ENCODE measurements at regions not wholly inside any gene's neighbourhood (a gene's known extent, or its start where the extent isn't known, plus 50 kb on each side); places are given as distances from the start of the nearest gene placed in this dataset.
A peak's percentile ranks its signal among the peaks of the same experiment; 100 is the strongest.

- DNase-seq = no peak
Observed at GRCh38 chr4:119745351-119745750, 116.7 kb upstream of the PDE5A start.

DNA sequence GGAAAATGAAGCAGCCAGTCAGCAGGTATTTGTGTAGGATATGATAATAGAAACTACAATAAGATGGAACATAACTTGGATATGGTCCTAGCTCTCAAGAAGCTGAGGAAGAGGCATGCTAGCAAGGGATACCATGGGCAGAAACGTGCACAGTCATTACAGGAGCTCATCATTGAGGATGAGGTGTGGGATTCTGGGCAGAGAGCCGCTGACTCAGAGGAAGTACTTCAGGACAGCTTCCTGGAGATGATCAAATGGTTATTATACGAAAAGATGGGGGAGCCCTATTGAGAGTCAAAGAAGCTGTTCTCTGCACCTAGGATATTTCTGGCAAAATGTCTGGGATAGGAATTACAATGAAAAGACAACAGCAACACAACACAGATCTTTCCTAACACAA lies 116.0 kb upstream of the PDE5A start:
- DNase-seq = no peak

GRCh38 chr4:119743644-119744043 lies 115.0 kb upstream of the PDE5A start:
- DNase-seq = no peak

- DNase-seq = peak; percentile 27
Observed at GRCh38 chr4:119739796-119740195, 111.2 kb upstream of the PDE5A start.

GRCh38 chr4:119738901-119739300 lies 110.3 kb upstream of the PDE5A start:
- DNase-seq = no peak

DNA sequence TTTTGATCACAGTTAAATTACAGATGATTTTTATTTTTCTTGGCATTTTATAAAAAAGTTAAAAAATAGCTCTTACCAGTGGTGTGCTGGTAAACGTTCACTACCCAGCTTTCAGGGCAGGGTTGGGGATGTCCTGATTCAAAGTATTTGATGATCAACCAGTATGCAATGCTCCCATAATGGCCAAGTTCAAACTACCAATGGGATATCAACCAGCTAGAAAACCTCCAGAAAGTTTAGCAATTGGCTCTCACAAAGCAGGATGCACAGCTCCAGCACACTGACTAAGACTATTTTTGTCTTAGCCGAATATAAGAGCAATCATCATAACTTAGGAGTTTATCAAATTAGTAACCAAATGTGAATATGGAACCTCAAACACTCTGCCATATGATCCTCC lies 108.0 kb upstream of the PDE5A start:
- DNase-seq = no peak

GRCh38 chr4:119735165-119735651 lies 106.6 kb upstream of the PDE5A start:
- peak; percentile 30 for DNase-seq

DNA sequence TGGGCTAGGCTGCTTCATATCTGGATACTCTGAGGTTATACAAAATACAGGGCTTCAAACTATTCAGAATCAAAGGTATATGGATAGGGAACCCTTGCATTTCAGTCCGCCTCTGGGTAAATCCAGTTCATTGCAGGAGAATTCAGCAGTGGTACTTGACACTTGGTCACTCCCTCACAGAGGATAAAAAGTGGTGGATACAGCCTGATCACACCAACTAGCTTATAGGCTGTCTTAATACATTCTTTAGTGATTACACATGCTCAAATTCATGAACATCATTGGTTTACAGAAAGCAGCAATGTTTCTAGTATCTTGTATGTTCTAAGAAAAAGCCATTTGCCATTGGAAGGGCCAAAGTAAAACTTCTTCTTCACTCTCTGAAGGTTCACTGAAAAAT lies 104.8 kb upstream of the PDE5A start:
- no peak for DNase-seq

- no peak for DNase-seq
Observed at GRCh38 chr4:119731778-119732177, 103.2 kb upstream of the PDE5A start.

GRCh38 chr4:119731146-119731742 lies 102.6 kb upstream of the PDE5A start:
- no peak for DNase-seq

- peak; percentile 56 for DNase-seq
Observed at GRCh38 chr4:119730671-119730950, 102.0 kb upstream of the PDE5A start.

GRCh38 chr4:119729835-119730670 lies 101.4 kb upstream of the PDE5A start:
- peak; percentile 57 for DNase-seq

DNA sequence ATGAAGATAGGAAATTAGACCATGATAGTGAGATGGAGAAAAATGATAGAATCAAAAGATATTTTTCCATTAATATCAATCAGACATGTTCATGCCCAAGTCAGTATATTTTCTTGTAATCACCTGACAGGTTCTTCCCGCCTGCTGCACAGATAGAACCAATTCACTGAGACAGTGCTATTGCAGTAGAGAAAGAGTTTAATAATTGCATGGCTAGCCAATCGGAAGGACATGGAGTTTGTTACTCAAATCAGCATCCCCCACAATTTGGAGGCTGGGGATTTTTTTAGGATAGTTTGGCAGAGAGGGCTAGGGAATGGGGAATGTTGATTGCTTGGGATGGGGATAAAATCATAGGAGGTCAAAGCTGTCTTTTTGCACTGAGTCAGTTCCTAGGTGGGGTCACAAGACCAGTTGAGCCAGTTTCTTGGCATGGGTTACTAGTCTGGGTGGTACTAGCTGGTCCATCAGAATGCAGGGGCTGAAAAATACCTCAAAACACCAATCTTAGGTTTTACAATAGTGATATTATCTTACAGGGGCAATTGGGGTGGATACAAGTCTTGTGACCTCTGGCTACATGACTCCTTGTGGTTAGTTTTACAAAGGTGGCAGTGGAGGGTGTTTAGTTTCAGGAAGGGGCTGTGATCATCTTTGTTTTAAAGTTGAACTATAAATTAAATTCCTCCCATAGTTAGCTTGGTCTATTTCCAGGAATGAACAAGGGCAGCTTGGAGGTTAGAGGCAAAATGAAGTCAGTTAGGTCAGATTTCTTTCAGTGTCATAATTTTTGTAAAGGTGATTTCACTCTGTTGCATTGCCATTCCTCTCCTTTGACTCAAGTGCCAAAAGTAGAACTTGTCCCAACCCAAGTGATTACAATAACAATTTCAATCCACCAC lies 100.3 kb upstream of the PDE5A start:
- DNase-seq = peak; percentile 24

- no peak for DNase-seq
Observed at GRCh38 chr4:119728185-119728584, 99.6 kb upstream of the PDE5A start.

GRCh38 chr4:119726505-119726904 lies 97.9 kb upstream of the PDE5A start:
- DNase-seq = no peak

- DNase-seq = no peak
Observed at GRCh38 chr4:119725688-119726330, 97.2 kb upstream of the PDE5A start.

DNA sequence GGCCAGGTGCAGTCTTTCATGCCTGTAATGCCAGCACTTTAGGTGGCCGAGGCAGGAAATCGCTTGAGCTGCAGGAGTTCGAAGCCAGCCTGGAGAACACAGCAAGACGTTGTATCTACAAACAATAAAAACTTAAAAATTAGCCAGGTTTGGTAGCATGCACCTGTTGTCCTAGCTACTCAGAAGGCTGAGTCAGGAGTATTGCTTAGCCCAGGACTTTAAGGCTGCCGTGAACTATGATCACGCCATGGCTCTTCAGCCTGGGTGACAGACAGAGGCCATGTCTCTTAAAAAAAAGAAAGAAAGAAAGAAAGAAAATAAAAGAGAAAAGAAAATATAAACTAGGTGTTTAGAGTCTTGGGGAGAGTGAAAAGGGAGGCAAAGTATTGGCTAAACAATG lies 96.4 kb upstream of the PDE5A start:
- DNase-seq = no peak

- DNase-seq = no peak
Observed at GRCh38 chr4:119722670-119723069, 94.1 kb upstream of the PDE5A start.

DNA sequence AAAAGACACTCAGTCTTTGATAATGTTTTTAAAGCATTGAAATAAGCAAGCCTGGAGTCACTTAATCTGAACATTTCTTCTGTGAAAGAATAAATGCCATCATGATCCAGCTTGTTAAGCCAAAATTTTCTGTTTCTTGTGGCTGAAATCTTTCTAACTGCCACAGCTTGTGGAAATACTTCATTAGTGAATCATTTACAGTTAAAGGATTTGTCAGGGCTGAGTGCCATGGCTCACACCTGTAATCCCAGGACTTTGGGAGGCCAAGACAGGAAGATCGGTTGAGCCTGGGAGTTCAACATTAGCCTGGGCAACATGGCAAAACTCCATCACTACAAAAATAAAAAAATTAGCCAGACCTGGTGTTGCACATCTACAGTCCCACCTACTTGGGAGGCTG lies 93.3 kb upstream of the PDE5A start:
- no peak for DNase-seq

GRCh38 chr4:119715490-119716445 lies 87.2 kb upstream of the PDE5A start:
- DNase-seq = no peak

DNA sequence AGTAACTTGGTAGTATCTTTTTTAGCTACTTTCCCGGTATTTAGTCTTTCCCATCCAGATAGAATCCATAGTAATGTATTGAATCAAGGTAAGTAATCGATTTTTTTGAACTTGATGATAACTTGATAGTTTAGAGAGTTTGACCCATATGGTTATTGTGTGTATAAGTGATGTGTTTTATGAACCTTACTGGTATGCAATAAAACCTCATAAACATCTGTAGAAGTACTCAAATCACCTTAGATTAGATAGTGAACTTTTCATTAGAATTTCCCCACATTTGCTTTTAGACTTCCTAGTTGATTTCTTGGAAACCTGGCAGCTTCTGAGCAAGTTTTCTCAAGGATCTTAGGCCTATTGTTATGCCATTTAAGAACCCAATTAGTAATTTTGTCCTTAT lies 80.8 kb upstream of the PDE5A start:
- DNase-seq = no peak

Data from renal pelvis (tissue), 1 donor.